ENCODE measurements at regions not wholly inside any gene's neighbourhood (a gene's known extent, or its start where the extent isn't known, plus 50 kb on each side); places are given as distances from the start of the nearest gene placed in this dataset.

DNA sequence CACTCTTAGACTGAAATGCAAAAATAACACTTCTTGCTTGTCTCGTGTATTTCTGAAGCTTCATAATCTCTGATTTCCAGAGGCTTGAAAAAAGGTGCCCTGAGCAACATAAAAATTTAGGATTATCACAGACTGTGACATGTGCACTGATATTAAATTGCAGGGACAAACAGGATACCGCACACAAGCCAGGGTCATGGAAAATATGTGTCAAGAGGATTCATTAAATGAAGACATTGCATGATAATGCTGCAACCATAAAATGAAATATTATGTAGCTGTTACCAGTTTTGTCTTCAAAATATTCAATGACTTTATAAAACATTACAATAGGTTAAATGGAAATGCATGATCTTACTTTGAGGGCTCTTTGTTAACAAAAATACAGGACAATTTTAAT lies 328.0 kb downstream of the KCTD8 start:
- DNase-seq (ENCODE audit: low spot score) = no peak

DNA sequence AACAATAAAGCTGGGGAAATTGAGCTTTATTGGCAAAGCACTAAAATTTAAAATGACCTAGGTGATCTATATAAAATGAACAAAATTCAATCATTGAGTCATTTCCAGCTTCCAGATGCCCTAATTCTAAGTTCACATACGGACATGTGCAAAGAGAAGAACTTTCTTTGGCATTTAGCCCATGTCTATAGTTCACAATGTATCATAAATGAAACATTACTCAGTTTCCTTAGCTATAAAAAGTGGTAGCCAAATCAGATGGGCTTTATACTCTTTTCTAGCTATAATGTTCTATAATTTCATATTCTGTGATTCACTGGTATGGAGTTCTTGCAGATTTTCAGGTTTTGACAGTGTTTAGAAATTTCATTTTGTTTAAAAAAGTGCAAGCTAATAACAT lies 327.4 kb downstream of the KCTD8 start:
- no peak for DNase-seq (ENCODE audit: low spot score)
